ENCODE measurements at regions not wholly inside any gene's neighbourhood (a gene's known extent, or its start where the extent isn't known, plus 50 kb on each side); places are given as distances from the start of the nearest gene placed in this dataset.
"Not testable (repeated sequence)": the region's sequence is repeated elsewhere in the genome, so short reads cannot be mapped to it uniquely, and the experiment has no call there.

GRCh38 chr6:10112871-10113549 lies 301.9 kb downstream of the TFAP2A start:
- H3K9me3 Mint-ChIP-seq = no peaks in the 10 kb centered on the region
- CTCF ChIA-PET = no interaction called here
- H3K36me3 Mint-ChIP-seq = no peaks in the 10 kb centered on the region
- no peaks in the 10 kb centered on the region for H3K4me1 Mint-ChIP-seq
- DNase-seq = no peak
- H3K27ac Mint-ChIP-seq = no peak overlapping the region
- H3K4me3 Mint-ChIP-seq = no peak overlapping the region
- H3K27me3 Mint-ChIP-seq = peaks cover 14% of the 10 kb centered on the region

- Mint-ChIP-seq H3K9me3 (no peaks in the 10 kb centered on the region), H3K4me3 (no peak overlapping the region), H3K4me1 (no peaks in the 10 kb centered on the region), H3K27ac (no peak overlapping the region), H3K27me3 (peaks cover 14% of the 10 kb centered on the region), H3K36me3 (no peaks in the 10 kb centered on the region)
- DNase-seq = no peak
- CTCF ChIA-PET = no interaction called here
These were observed 302.9 kb downstream of the TFAP2A start for GRCh38 chr6:10111975-10112374.

GRCh38 chr6:10101551-10102252 lies 313.2 kb downstream of the TFAP2A start:
- DNase-seq = no peak
- no peak overlapping the region for H3K27ac Mint-ChIP-seq
- H3K36me3 Mint-ChIP-seq = no peaks in the 10 kb centered on the region
- CTCF ChIA-PET = interaction anchor here (0.9 kb wide), 1 partner anchor 377 kb away, joined by 3 read pairs; no protein-coding TSS in a partner anchor
- H3K4me1 Mint-ChIP-seq = no peaks in the 10 kb centered on the region
- H3K4me3 Mint-ChIP-seq = no peak overlapping the region
- H3K27me3 Mint-ChIP-seq = peaks cover 5% of the 10 kb centered on the region
- H3K9me3 Mint-ChIP-seq = no peaks in the 10 kb centered on the region

- CTCF ChIA-PET = interaction anchor here (0.6 kb wide), 1 partner anchor 134 kb away, joined by 3 read pairs; no protein-coding TSS in a partner anchor
- H3K4me3 Mint-ChIP-seq = no peak overlapping the region
These were observed 315.2 kb downstream of the TFAP2A start for GRCh38 chr6:10099529-10100140.

GRCh38 chr6:10098756-10099528 lies 315.9 kb downstream of the TFAP2A start:
- no peaks in the 10 kb centered on the region for H3K36me3 Mint-ChIP-seq
- no peak for DNase-seq
- CTCF ChIA-PET = interaction anchor here (0.6 kb wide), 1 partner anchor 134 kb away, joined by 3 read pairs; no protein-coding TSS in a partner anchor
- H3K27me3 Mint-ChIP-seq = peaks cover 5% of the 10 kb centered on the region
- H3K4me1 Mint-ChIP-seq = no peaks in the 10 kb centered on the region
- no peak overlapping the region for H3K4me3 Mint-ChIP-seq
- peaks cover 7% of the 10 kb centered on the region for H3K9me3 Mint-ChIP-seq
- no peak overlapping the region for H3K27ac Mint-ChIP-seq

More at GRCh38 chr6:10099529-10100140, 315.2 kb downstream of the TFAP2A start:
- peaks cover 4% of the 10 kb centered on the region for H3K9me3 Mint-ChIP-seq
- no peaks in the 10 kb centered on the region for H3K4me1 Mint-ChIP-seq
- no peak overlapping the region for H3K27ac Mint-ChIP-seq
- H3K27me3 Mint-ChIP-seq = peaks cover 5% of the 10 kb centered on the region
- no peaks in the 10 kb centered on the region for H3K36me3 Mint-ChIP-seq
- no peak for DNase-seq

GRCh38 chr6:10093282-10093681 lies 321.6 kb downstream of the TFAP2A start:
- no peaks in the 10 kb centered on the region for H3K36me3 Mint-ChIP-seq
- no peaks in the 10 kb centered on the region for H3K4me1 Mint-ChIP-seq
- CTCF ChIA-PET = no interaction called here
- DNase-seq = no peak
- no peak overlapping the region for H3K4me3 Mint-ChIP-seq
- H3K27ac Mint-ChIP-seq = no peak overlapping the region
- no peaks in the 10 kb centered on the region for H3K27me3 Mint-ChIP-seq
- peaks cover 19% of the 10 kb centered on the region for H3K9me3 Mint-ChIP-seq

- H3K27me3 Mint-ChIP-seq = no peaks in the 10 kb centered on the region
- H3K36me3 Mint-ChIP-seq = no peaks in the 10 kb centered on the region
- H3K4me1 Mint-ChIP-seq = no peaks in the 10 kb centered on the region
- CTCF ChIA-PET = no interaction called here
- DNase-seq = no peak
- no peak overlapping the region for H3K27ac Mint-ChIP-seq
- H3K4me3 Mint-ChIP-seq = no peak overlapping the region
- H3K9me3 Mint-ChIP-seq = no peaks in the 10 kb centered on the region
These were observed 330.5 kb downstream of the TFAP2A start for GRCh38 chr6:10084111-10084986.

- no peak for DNase-seq
- CTCF ChIA-PET = interaction anchor here (0.6 kb wide), 1 partner anchor 430 kb away, joined by 3 read pairs; no protein-coding TSS in a partner anchor
These were observed 332.5 kb downstream of the TFAP2A start for GRCh38 chr6:10082385-10082784.

GRCh38 chr6:10081957-10082356 lies 332.9 kb downstream of the TFAP2A start:
- no peaks in the 10 kb centered on the region for H3K36me3 Mint-ChIP-seq
- H3K27me3 Mint-ChIP-seq = no peaks in the 10 kb centered on the region
- CTCF ChIA-PET = no interaction called here
- no peak overlapping the region for H3K4me3 Mint-ChIP-seq
- H3K4me1 Mint-ChIP-seq = no peaks in the 10 kb centered on the region
- DNase-seq = no peak
- H3K9me3 Mint-ChIP-seq = no peaks in the 10 kb centered on the region
- H3K27ac Mint-ChIP-seq = no peak overlapping the region

More at GRCh38 chr6:10082385-10082784, 332.5 kb downstream of the TFAP2A start:
- Mint-ChIP-seq H3K27ac (no peak overlapping the region), H3K36me3 (no peaks in the 10 kb centered on the region), H3K4me1 (no peaks in the 10 kb centered on the region), H3K9me3 (no peaks in the 10 kb centered on the region), H3K27me3 (no peaks in the 10 kb centered on the region), H3K4me3 (no peak overlapping the region)

- no peak for DNase-seq
- no peaks in the 10 kb centered on the region for H3K4me1 Mint-ChIP-seq
- H3K27me3 Mint-ChIP-seq = no peaks in the 10 kb centered on the region
- no peak overlapping the region for H3K27ac Mint-ChIP-seq
- H3K9me3 Mint-ChIP-seq = no peaks in the 10 kb centered on the region
- no peak overlapping the region for H3K4me3 Mint-ChIP-seq
- no peaks in the 10 kb centered on the region for H3K36me3 Mint-ChIP-seq
- CTCF ChIA-PET = no interaction called here
These were observed 333.8 kb downstream of the TFAP2A start for GRCh38 chr6:10081075-10081474.

GRCh38 chr6:10080561-10080960 lies 334.3 kb downstream of the TFAP2A start:
- no peak for DNase-seq
- Mint-ChIP-seq H3K9me3 (no peaks in the 10 kb centered on the region), H3K36me3 (no peaks in the 10 kb centered on the region), H3K4me1 (no peaks in the 10 kb centered on the region), H3K4me3 (no peak overlapping the region), H3K27me3 (no peaks in the 10 kb centered on the region), H3K27ac (no peak overlapping the region)
- CTCF ChIA-PET = no interaction called here

GRCh38 chr6:10078581-10078980 lies 336.3 kb downstream of the TFAP2A start:
- no peaks in the 10 kb centered on the region for H3K4me1 Mint-ChIP-seq
- H3K27me3 Mint-ChIP-seq = no peaks in the 10 kb centered on the region
- H3K9me3 Mint-ChIP-seq = peaks cover 3% of the 10 kb centered on the region
- DNase-seq = no peak
- H3K36me3 Mint-ChIP-seq = no peaks in the 10 kb centered on the region
- H3K4me3 Mint-ChIP-seq = no peak overlapping the region
- H3K27ac Mint-ChIP-seq = no peak overlapping the region
- CTCF ChIA-PET = no interaction called here

- H3K4me1 Mint-ChIP-seq, H3K27ac Mint-ChIP-seq, H3K27me3 Mint-ChIP-seq, H3K36me3 Mint-ChIP-seq, H3K4me3 Mint-ChIP-seq, DNase-seq, H3K9me3 Mint-ChIP-seq: not testable (repeated sequence)
- CTCF ChIA-PET = interaction anchor here (1.5 kb wide), 1 partner anchor 44 kb away, joined by 3 read pairs; no protein-coding TSS in a partner anchor
These were observed 340.1 kb downstream of the TFAP2A start for GRCh38 chr6:10074726-10075125.
